ENCODE measurements at regions not wholly inside any gene's neighbourhood (a gene's known extent, or its start where the extent isn't known, plus 50 kb on each side); places are given as distances from the start of the nearest gene placed in this dataset.
A peak's percentile ranks its signal among the peaks of the same experiment; 100 is the strongest.

DNA sequence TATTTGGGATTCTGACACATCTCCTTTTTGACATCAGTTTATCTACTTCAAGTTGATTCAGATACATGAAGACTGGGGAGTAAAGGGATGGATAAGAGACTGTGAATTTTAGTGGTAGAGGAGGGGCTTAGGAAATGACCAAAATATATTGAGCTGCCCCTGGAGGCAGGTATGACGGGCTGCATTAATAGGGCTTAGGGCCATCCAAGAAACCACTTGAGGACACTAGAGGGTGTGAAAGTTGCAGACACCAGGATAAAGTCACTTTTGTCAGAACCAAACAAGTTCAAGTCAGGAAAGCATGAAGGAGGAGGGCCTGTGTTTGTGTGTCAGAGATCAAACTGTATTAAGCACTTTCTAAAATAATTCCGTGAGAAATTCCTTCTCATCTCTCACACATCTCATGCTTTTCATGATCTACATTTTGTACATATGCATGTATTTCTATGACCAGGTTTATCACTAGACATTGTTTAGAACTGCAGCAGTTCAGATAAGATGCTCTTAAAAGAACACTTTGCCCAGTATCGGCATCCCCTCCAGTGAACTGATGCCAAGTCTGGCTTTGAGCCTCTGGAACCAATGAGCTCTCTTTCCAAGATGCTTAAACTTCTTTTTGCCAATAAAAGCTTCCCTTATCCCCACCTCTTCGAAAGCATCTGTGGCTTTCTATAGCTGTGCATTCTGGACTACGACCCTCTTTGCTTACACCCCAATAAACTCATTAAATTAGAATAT lies 136.9 kb downstream of the SLC38A1 start:
- no peak for DNase-seq
- no peak for ATAC-seq

DNA sequence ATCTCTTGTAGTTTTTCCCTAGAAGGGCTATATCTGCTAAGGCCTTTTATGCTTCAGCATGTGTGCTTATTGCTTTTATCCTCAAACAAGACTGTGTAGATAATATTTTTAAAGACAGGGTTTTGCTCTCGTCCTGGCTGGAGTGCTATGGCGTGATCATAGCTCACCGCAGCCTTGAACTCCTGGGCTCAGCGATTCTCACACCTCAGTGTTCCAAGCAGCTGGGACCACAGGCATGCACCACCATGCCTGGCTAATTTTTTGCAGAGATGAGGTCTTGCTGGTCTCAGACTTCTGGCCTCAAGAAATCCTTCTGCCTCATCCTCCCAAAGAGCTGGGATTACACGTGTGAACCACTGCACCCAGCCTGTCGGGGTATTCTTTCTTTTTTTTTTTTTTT lies 137.3 kb upstream of the SCAF11 start:
- no peak for ATAC-seq
- no peak for DNase-seq

DNA sequence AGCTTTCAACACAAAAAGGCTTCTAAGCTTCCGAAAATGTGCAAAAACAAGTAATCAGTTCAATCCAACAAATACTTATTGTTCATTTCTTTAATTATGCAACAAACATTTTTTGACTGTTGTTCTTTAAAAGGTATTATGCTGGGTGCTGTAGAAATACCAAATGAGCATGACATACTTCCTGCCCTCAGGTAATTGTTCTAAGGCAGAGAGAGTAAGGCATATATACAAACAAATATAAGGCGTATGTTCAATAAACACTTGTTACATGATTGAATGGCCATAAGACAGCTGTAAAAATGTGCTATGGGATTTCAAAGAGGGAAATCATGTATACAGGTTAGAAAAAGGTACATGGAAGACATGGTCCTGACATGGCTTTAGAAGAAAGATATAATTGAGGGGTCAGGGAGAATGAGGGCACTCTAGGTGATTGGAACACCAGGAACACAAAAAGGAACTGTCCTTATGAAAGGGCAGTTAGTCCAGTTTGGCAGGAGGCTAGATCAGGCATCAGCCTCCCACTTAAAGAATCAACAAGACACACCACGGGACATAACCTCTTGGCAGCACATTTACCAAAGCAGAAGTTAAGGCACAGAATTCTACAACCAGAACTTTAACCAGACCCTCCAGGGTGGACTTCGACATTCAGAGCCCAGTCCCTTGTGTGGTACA lies 135.8 kb upstream of the SCAF11 start:
- DNase-seq (no peak), ATAC-seq (no peak)

DNA sequence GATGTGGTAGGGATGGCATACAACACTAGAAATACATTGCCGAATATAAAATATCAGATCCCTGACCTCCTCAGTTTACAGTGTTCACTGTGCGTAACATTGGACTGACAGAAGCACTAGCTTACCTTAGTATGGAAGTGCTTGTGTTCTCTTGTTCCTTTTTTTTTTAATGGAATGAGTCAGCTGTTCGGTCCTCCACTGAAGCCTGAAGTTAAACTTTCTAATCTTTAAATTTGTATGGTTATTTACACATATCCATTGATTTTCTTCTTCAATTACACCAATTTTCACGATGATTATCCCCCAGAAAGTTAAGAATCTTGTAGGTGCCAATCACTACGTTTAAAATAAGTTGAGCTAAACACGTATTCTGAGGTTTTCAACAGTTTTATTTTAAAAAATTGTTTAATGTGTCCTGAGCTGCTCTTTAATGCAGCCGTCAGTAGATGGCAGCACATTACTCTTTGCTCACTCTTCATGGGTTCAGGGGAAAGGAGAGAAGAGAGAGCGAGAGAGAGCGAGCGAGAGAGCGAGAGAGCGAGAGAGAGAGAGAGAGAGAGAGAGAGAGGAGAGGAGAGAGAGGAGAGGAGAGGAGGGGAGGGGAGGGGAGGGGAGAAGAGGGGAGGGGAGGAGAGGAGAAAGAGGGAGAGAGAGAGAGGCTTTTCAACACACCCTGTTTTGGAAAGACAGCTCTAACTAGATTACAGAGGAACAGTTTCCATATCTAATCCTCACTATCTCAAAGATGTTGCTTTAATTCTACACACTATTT lies 134.7 kb upstream of the SCAF11 start:
- DNase-seq (peak; percentile 42), ATAC-seq (peak; percentile 78)

DNA sequence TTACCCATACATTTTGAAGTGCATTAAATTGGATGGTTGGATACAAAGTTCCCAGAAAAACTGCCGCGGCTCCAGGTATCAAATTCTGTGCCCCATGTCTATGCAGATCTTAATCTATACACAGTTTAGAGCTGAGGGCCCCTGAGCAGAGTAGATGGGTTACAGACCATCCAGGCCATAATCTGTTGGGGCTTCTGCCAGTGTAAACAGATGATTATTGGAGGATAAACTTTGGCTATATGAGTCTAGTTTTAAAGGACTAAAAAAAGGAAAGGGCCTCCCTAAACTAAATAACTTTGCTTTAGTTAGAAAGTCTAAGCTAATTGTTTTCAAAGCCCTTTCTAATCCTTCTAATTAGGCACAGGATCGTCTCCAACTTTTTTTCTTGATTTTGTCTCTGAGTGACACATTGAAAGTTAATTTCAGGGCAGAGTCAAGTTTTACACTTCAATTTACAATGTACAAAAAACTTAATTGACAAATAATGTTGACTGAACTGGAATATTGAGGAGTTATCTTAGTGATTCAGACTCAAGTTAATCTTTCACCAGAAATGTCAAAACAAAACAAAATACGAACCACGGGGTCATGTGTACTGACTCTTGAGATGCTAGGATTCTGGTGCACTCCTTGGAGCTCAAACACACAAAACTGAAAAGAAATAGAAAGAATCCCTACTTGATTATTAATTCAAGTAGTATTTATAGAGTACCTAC lies 133.9 kb upstream of the SCAF11 start:
- ATAC-seq, result no peak
- no peak for DNase-seq

DNA sequence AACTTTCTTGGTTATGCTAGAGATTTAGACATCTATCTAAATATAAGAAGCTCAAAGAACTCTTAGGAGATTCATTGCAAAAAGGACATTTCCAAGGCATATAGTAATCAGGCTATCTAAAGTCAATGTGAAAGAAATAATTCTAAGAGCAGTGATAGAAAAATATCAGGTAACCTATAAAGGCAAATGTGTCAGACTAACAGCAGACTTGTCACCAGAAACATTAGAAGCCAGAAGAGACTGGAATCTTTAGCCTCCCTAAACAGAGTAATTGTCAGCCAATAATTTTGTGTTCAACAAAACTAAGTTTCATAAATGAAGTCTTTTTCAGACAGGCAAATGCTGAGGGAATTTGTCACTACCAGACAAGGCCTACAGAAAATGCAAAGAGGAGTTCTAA lies 122.0 kb upstream of the SCAF11 start:
- ATAC-seq (no peak), DNase-seq (no peak)

DNA sequence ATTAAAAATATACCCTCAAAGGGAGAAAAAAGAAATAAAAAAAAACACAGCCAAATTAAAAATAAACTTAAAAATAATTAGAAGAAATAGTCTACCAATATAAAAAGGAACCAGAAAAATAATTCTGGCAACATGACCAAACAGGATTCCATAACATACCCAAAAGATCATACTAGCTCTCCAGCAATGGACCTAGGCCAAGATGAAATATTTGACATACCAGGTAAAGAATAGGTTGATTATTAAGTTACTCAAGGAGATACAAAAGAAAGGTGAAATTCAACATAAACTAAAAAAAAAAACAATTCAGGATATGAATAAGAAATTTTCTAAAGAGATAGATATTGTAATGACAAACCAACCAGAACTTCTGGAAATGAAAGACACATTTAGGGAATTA lies 121.3 kb upstream of the SCAF11 start:
- ATAC-seq, result no peak
- DNase-seq, result no peak

DNA sequence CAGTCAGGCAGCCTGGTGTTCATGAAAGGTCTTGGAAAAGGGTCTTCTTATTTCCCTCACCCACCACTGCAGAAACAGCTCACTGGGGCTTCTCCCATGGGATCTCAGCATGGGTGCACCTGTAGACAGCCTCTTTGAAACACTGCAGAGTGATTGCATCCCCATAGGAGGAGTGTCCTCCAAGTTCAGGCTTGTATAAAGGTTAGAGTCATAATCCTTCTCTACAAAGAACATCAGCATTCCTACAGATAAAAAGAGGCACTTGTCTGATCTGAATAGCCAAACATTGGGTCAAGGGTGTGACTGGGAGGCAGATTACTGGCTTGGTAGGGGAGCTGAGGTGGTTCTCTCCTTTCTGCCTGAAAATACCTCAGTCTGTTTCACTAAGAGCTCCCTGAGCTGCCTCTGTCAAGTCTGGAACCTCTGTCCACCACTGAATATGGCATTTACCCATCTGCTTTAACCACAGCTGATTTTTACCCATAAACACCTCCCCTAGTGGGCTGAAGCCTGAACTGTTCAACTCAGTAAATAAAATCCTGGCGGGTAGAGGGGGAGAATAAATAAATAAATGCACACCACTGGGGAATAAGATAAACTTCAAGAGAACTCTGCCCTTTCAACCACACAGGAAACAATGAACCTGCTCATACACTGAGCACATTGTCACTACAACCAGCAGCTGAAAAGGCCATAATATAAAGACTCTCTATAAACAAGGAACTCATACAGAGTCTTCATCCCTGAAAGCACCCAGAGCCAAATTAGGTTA lies 120.7 kb upstream of the SCAF11 start:
- ATAC-seq (no peak), DNase-seq (no peak)

DNA sequence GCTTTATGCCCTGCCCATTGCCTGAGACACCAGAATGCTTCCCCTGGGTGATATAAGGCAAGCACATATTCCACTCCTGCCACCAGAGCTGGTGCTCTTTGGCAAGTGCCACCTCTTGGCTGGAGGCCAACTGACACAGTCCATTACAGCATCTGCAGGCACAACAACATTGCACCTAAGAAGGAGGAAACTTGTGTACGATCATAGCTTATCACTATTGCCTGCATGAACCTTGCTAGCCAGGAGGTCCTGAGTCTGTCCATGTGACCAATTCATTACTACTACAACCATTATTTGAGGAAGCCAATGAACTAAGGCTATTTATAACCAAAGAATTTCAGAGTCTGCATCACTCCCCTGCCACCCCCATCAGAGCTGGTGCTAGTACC lies 119.8 kb upstream of the SCAF11 start:
- ATAC-seq (no peak), DNase-seq (no peak)

DNA sequence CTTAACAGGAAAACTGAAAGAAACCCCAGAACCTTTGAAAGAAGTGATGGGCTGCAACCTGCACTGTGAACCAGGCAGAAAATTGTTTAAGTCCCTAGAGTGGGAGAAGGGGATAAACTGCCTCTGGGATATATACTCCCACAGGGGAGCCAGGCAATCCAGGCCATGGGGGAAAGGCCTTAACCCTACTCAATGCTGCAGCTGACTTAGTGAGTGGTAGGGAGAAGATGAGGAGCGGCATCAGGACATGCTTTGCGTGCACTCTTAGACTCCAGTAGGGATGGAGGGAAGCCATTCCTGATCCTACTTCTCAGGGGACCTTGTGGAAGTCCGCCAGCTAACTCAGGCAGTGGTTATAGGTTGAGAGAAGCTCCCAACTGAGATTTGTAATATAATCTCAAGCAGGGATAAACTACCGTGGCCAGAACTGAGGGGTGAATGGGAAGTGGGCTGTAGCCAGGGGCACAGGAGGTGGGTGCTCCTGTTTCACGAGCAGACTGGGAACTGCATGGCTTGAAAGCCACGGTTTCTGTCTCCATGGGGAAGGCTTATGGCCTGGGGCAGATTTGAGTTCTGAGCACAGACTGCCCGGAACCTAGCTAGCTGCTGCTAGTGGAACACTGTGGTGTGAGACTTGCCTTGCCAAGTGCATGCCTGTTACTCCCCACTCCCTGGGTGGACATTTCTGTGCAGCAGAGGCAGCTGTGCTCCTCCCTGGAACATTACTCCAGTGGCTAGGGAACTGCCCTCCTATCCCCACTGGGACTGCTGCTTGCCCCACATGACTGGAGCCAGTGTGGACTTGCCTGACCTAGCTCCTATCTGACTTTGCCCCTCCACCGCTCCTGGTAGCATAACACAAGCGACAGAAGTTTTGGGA lies 119.2 kb upstream of the SCAF11 start:
- DNase-seq (no peak), ATAC-seq (no peak)

DNA sequence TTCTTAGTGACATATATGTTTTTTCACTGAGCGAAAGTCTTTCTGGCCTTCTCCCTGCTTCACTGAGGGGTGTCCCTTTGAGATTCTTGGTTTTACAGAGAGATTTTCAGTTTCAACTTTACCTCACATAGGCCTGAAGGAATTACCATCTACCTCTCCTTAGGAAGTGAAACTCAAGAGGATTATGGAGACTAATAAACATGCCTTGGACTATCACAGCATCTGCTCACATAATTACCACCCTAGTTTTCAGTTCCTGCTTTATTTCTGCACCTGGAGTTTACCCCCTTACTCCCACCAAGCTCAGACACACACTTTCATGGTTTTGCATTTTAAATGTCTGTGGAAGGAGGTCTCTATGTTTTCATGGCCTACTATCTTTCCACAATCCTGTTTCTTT lies 118.3 kb upstream of the SCAF11 start:
- ATAC-seq, result peak; percentile 43

DNA sequence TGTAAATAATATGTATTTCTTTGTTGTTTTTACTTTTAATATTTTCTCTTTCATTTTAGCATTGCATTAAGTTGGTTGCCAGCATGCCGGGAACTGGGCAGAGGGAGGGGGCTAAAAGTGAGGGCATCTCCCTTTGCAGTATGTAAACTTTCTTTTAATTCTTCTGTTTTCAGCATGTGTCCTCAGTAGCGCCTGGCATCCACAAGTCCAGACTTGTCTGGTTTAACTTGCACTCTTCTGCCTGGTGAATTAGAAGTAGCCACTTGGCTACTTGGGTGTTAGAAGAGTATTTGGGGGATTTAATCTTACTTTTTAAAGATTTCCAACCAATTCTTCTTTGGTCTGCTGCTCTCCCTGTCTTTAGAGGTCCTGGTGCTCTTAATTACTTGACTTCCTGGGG lies 117.2 kb upstream of the SCAF11 start:
- ATAC-seq (no peak), DNase-seq (no peak)

More for the DNA sequence above, 118.3 kb upstream of the SCAF11 start:
- no peak for DNase-seq

DNA sequence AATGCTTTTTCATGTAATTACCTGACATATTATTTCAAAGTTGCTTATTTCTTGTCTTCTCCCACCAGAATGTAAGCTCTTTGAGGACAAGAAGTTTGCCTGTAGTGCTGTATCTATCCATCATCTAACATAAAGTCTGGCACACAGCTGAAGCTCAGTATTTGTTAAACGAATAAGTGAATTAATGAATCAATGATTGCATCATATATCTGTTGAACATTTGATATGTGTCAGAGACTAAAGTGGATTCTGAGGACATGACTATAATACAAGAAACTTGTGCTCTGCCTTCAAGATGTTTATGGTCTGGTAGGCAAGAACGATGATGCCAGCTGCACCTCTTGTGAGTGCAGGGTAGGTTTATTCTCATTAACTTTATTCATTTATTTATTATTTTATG lies 115.4 kb upstream of the SCAF11 start:
- DNase-seq (no peak), ATAC-seq (no peak)

DNA sequence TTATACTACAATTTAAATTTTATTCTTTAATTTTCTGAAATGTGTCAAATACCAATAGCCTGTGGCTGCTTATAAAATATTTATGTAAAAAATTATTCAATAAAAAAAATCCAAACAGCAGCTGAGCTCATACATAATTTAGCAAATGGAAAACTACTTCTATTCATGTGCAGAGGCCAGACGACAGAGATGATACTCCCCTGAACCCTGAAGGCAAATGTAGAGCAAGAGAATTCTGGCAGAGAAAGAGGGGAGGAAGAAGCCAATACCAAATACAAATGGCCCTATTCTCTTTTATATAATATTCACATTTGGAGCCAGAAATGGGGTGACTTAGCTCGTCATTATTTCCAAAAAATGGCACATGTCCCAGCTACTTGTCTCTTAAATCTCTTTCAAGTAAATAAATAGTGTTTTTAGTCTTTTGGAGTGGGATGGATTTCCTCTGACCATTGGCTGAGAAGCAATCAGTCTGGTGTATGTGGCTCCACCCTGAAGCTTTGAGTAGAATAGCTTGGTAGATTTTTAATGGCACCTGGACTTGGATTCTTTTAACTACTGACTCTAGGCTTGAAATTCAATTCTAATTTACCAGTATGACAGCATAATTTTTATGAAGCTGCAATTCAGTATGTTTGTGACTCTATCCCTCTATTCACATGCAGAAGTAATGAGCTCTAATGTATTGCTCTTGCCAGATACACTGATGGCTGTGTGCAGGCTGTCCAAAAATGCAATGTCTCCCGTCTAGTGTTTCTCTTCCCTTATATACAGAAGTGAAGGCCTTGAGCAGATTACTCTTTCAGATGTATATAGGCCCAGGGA lies 113.4 kb upstream of the SCAF11 start:
- ATAC-seq (no peak), DNase-seq (no peak)

DNA sequence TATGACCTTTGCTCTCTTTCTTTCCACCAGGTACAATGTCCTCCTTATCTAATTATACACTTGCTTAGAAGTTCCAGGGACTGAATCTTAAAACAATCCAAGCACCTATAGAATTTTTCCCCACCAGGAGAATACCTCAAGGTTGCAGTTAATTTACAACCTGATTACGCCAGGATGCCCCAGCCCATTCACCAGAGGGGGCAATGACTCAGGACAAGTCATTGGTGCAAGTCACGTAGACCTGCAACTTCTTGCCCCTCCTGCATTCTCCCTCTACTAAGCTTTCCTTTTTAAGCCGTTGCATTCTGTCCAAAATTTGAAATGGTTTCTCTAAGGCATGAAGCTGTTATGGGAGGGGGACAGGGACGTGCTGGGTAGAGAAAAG lies 111.1 kb upstream of the SCAF11 start:
- ATAC-seq, result no peak

DNA sequence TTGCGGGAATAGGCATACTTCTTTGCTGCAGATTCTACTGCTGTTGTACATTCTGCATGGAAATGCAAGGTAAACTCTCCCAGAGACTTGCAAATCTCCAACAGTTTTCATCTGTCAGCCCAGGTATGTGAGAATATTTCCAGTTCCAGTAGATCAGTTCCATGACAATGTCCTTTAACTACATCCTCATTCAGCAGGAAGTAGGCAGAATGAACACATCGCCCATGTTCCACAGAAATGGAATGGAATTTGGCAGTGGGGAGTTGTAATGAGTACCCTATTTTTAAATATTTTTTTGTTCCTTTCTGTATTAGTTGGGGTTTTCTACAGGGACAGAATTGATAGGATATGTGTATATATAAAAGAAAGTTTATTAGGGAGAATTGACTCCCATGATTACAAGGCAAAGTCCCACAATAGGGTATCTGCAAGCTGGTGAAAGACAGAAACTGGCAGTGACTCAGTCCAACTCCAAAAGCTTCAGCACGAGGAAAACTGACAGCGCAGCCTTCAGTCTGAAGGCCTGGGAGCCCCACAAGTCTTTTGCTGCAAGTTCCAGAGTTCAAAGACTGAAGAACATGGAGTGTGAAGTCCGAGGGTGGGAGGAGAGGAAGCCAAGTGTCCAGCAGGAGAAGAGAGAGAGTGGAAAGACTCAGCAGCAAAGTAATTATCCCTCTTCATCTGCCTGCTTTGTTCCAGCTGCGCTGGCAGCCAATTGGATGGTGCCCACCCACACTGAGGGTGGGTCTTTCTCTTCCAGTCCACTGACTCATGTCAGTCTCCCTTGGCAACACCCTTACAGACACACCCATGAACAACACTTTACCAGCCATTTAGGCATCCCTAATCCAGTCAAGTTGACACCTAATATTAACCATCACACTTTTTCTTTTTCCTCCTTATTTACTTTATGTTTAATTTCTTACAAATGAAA lies 110.4 kb upstream of the SCAF11 start:
- DNase-seq (no peak), ATAC-seq (no peak)

More for the DNA sequence above, 111.1 kb upstream of the SCAF11 start:
- DNase-seq, result no peak

DNA sequence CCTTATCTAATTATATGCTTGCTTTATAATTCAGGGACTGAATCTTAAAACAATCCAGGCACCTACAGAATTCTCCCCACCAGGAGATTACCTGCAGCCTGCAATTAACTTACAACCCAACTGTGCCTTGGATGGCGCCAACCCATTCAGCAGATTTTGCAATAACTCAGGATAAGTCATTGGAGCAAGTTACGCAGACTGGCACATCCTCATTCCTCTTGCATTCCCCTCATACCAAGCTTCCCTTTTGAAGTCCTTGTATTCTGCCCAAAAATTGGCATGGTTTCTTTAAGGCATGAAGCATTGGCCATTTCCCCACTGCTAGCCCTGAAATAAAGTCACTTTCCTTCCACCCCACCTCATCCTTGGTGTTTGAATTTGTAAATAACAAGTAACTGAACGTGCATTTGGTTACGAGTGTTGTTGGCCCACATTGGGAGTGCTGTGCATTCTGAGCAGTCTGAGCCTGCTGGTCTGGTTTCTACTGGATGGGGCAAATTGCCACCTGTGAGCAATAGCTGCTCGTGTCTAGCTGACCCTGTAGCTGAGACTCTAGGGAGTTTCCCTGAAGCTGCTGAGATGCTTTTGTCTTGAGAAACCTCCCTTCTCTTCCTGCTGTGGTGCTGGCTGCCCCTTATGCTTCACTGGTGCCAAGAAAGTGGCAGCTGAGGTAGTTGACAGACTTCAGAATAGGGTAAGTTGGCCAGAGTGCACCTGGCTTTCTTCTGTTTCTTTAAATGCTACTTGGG lies 99.2 kb upstream of the SCAF11 start:
- DNase-seq, result no peak
- no peak for ATAC-seq

DNA sequence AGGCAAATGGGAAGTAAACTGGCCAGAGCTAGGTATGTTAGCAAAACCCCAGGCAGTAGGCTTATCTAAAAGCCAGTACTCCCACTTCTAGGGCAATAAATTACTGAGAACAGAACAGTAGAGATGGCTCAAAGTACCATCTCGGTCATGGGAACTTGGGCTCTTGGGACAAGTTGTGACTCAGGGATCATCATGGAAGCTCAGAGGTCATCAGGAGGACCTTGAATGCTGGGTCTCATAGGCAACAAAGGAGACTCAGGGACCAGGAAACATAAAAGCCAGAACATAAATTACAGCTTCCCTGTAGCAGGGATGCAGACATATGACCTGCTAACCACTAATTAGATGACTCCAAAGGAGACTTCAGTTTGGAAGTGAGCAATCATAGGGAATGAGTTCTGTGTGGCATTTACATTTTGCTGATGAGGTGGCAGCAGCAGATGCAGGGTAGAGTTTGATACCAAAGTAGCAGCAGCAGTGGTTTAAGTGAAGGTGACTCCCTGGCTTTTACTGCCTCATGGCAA lies 97.6 kb upstream of the SCAF11 start:
- ATAC-seq, result no peak
- DNase-seq, result no peak

All from stimulated activated naive CD8-positive, alpha-beta T cell treated with anti-CD3 and anti-CD28 coated beads, Interleukin-15, Interleukin-2, amounts not matched to agents 100 U/mL and 50 U/mL, for 24 hours (primary cell).